ENCODE measurements at regions not wholly inside any gene's neighbourhood (a gene's known extent, or its start where the extent isn't known, plus 50 kb on each side); places are given as distances from the start of the nearest gene placed in this dataset.

DNA sequence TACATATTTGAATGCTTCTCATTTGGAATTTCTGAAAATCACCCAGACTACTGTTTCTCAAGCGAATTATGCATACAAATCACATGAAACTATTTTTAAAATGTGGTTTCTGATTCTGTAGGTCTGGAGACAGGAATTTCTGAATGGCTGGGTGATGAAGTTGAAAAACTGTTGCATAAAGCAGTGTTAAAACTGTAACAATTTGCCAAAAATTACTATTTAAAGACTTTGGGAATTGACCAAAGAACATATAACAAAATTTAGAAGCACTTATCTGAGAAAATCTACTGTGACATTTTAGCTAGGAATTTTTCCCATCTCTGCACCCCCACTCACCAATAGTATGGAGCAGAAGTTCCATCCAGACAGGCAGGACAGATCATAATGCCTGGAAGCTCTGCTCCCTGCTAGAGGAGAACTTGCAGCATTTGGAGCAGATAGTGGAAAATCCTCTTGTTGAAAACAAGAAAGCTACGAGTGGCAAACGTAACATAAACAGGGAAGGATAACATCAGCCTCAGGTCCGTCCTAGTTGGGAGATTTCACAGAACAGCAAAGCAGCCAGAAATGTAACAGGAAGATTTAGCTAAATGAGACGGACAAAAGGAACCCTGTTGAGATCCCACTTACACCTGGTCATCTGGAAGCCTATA, 132.3 kb upstream of the MCTP2 start:
- no peak overlapping the region for H3K4me3 ChIP-seq (ENCODE audit: low read length)
- no peak overlapping the region for H3K4me2 ChIP-seq (ENCODE audit: low read length)
- no peaks in the 10 kb centered on the region for H3K4me1 ChIP-seq (ENCODE audit: control insufficient read depth, insufficient read depth, low read length)
- no peak overlapping the region for H3K9ac ChIP-seq (ENCODE audit: low read depth, low read length)
- no peaks in the 10 kb centered on the region for H3K36me3 ChIP-seq (ENCODE audit: insufficient read depth, low read length)
- H3K9me3 ChIP-seq (replicated peaks; ENCODE audit: low read length), result no peaks in the 10 kb centered on the region
- no peaks in the 10 kb centered on the region for H3K27me3 ChIP-seq (ENCODE audit: control insufficient read depth, insufficient read depth, low read length)

GRCh38 chr15:94097552-94097951, 133.8 kb upstream of the MCTP2 start:
- H3K4me1 ChIP-seq (ENCODE audit: control insufficient read depth, insufficient read depth, low read length), result no peaks in the 10 kb centered on the region

DNA sequence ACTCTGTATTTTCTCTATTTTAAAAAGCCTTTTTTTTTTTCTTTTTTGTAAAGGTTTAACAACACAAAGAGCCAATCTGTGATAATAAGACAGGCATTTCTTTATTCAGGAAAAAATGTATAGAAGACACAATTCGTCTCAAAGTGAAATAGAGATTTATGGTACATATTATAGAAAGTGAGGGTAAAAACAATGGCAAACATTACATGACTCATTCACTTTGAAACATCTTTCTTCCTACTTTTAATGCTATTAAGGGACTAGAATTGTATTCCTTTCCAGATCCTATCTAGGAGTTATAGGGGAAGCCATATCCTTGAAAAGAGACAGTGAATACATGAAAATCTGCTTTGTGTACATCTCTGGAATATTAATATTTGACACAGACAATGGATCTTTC, 137.1 kb upstream of the MCTP2 start:
- Histone ChIP-seq H3K9ac (ENCODE audit: low read depth, low read length) (no peak overlapping the region), H3K36me3 (ENCODE audit: insufficient read depth, low read length) (no peaks in the 10 kb centered on the region), H3K4me2 (ENCODE audit: low read length) (no peak overlapping the region), H3K4me3 (ENCODE audit: low read length) (no peak overlapping the region), H3K4me1 (ENCODE audit: control insufficient read depth, insufficient read depth, low read length) (no peaks in the 10 kb centered on the region), H3K27me3 (ENCODE audit: control insufficient read depth, insufficient read depth, low read length) (no peaks in the 10 kb centered on the region), H3K9me3 (replicated peaks; ENCODE audit: low read length) (no peaks in the 10 kb centered on the region)

More at GRCh38 chr15:94097552-94097951, 133.8 kb upstream of the MCTP2 start:
- no peak overlapping the region for H3K9ac ChIP-seq (ENCODE audit: low read depth, low read length)
- H3K9me3 ChIP-seq (replicated peaks; ENCODE audit: low read length), result no peaks in the 10 kb centered on the region
- H3K4me3 ChIP-seq (ENCODE audit: low read length), result no peak overlapping the region
- H3K36me3 ChIP-seq (ENCODE audit: insufficient read depth, low read length), result no peaks in the 10 kb centered on the region
- no peaks in the 10 kb centered on the region for H3K27me3 ChIP-seq (ENCODE audit: control insufficient read depth, insufficient read depth, low read length)
- H3K4me2 ChIP-seq (ENCODE audit: low read length), result no peak overlapping the region

DNA sequence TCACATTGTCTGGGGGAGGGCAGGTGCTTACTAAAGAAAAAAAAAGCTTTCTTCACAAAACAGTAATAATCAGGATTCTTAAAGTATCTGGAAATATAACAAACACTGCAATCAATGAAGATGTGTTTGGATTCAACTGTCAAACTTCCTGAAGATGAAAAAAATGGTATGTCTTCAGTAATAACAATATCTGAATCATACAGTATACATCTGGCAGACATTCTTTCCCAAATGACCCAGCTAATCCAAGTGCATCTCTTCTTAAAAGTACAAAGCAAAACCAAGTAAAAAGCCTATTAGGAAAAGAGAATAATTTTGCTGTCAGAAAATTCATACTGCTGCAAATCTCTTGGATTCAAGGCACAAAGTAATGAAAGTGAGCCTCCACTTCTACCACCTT, 145.0 kb upstream of the MCTP2 start:
- Histone ChIP-seq H3K9ac (ENCODE audit: low read depth, low read length) (no peak overlapping the region), H3K4me3 (ENCODE audit: low read length) (peak overlapping the region; percentile 54), H3K36me3 (ENCODE audit: insufficient read depth, low read length) (no peaks in the 10 kb centered on the region), H3K27me3 (ENCODE audit: control insufficient read depth, insufficient read depth, low read length) (peaks cover 6% of the 10 kb centered on the region), H3K4me2 (ENCODE audit: low read length) (peak overlapping the region; percentile 73), H3K9me3 (replicated peaks; ENCODE audit: low read length) (no peaks in the 10 kb centered on the region), H3K4me1 (ENCODE audit: control insufficient read depth, insufficient read depth, low read length) (peaks cover 24% of the 10 kb centered on the region)

DNA sequence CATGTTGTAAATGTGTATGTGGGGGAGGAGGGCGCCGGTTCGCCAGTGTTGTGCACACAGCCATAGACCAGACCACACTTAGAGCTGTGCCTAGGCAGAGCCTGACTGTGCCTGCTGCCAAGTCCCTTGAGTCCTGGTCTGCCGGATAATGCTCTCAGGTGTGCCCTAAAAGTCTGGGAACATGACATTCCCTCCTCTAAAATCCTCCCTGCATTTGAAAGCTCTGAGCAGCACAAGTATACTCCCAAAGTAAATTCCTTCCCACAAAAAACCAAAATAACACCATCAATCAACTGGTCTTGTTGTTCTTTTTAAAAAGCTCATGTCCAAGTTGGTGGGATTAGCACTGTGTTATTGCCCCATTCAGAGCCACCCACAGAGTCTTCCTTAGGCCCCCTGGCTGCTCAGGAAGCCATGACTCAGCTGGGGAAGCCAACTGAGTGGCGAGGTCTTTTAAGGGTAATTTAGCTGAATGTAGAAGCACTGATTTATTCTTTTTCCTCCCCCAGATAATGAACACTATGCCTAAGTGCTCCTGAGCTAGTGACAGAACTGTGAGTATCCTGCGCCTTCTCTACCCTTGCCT, 147.8 kb upstream of the MCTP2 start:
- H3K4me3 ChIP-seq (ENCODE audit: low read length), result peak overlapping the region; percentile 15

GRCh38 chr15:94081829-94082228, 149.5 kb upstream of the MCTP2 start:
- H3K4me3 ChIP-seq (ENCODE audit: low read length), result no peak overlapping the region
- H3K36me3 ChIP-seq (ENCODE audit: insufficient read depth, low read length), result no peaks in the 10 kb centered on the region
- no peaks in the 10 kb centered on the region for H3K27me3 ChIP-seq (ENCODE audit: control insufficient read depth, insufficient read depth, low read length)
- no peak overlapping the region for H3K9ac ChIP-seq (ENCODE audit: low read depth, low read length)
- peaks cover 43% of the 10 kb centered on the region for H3K4me1 ChIP-seq (ENCODE audit: control insufficient read depth, insufficient read depth, low read length)
- no peak overlapping the region for H3K4me2 ChIP-seq (ENCODE audit: low read length)
- no peaks in the 10 kb centered on the region for H3K9me3 ChIP-seq (replicated peaks; ENCODE audit: low read length)

More for the DNA sequence above, 147.8 kb upstream of the MCTP2 start:
- Histone ChIP-seq H3K9ac (ENCODE audit: low read depth, low read length) (no peak overlapping the region), H3K4me1 (ENCODE audit: control insufficient read depth, insufficient read depth, low read length) (peaks cover 43% of the 10 kb centered on the region), H3K9me3 (replicated peaks; ENCODE audit: low read length) (no peaks in the 10 kb centered on the region), H3K27me3 (ENCODE audit: control insufficient read depth, insufficient read depth, low read length) (no peaks in the 10 kb centered on the region), H3K36me3 (ENCODE audit: insufficient read depth, low read length) (no peaks in the 10 kb centered on the region), H3K4me2 (ENCODE audit: low read length) (peak overlapping the region; percentile 1)

GRCh38 chr15:94080989-94081605, 150.3 kb upstream of the MCTP2 start:
- Histone ChIP-seq H3K4me2 (ENCODE audit: low read length) (peak overlapping the region; percentile 67), H3K4me3 (ENCODE audit: low read length) (peak overlapping the region; percentile 17), H3K27me3 (ENCODE audit: control insufficient read depth, insufficient read depth, low read length) (no peaks in the 10 kb centered on the region), H3K4me1 (ENCODE audit: control insufficient read depth, insufficient read depth, low read length) (peaks cover 36% of the 10 kb centered on the region), H3K36me3 (ENCODE audit: insufficient read depth, low read length) (no peaks in the 10 kb centered on the region), H3K9ac (ENCODE audit: low read depth, low read length) (no peak overlapping the region), H3K9me3 (replicated peaks; ENCODE audit: low read length) (no peaks in the 10 kb centered on the region)

GRCh38 chr15:94080416-94080815, 150.9 kb upstream of the MCTP2 start:
- Histone ChIP-seq H3K9ac (ENCODE audit: low read depth, low read length) (no peak overlapping the region), H3K4me1 (ENCODE audit: control insufficient read depth, insufficient read depth, low read length) (peaks cover 34% of the 10 kb centered on the region), H3K27me3 (ENCODE audit: control insufficient read depth, insufficient read depth, low read length) (no peaks in the 10 kb centered on the region), H3K36me3 (ENCODE audit: insufficient read depth, low read length) (no peaks in the 10 kb centered on the region), H3K4me3 (ENCODE audit: low read length) (peak overlapping the region; percentile 17), H3K9me3 (replicated peaks; ENCODE audit: low read length) (no peaks in the 10 kb centered on the region), H3K4me2 (ENCODE audit: low read length) (peak overlapping the region; percentile 67)

DNA sequence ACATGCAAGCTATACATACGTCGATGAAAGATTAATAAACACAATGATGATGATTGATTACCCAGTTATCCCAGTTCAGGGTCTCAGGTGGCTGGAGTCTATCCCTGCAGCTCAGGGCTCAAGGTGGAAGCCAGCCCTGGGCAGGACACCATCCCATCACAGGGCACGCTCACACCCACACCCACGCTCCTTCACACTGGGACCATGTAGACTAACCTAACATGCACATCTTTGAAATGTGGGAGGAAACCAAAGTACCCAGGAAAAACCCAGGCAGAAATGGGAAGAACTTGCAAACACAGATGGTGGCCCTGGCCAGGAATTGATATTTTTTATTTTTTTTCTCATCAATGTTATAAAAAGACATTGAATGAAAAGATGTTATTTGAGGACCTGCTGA, 151.4 kb upstream of the MCTP2 start:
- H3K4me1 ChIP-seq (ENCODE audit: control insufficient read depth, insufficient read depth, low read length), result peaks cover 34% of the 10 kb centered on the region
- H3K4me2 ChIP-seq (ENCODE audit: low read length), result peak overlapping the region; percentile 67
- H3K27me3 ChIP-seq (ENCODE audit: control insufficient read depth, insufficient read depth, low read length), result no peaks in the 10 kb centered on the region

DNA sequence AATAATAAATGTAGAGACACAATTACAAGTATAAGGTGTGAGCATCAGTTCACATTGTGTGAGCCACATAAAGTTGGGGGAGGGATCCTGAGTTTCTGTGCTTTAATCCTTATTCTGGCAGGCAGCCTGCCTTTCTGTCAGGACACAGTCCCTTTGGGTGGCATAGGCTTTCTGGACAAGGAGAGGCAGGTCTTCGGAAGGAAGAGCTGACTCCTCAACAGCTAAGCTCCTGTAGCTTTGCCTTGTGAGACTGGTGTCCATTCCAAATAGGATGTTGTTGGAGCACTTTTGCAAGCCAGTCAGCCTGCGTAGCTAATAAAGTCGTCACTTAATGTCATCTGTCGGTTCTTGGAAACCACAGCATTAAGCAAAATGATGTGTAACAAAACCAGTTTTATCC, 151.9 kb upstream of the MCTP2 start:
- Histone ChIP-seq H3K9me3 (replicated peaks; ENCODE audit: low read length) (no peaks in the 10 kb centered on the region), H3K36me3 (ENCODE audit: insufficient read depth, low read length) (no peaks in the 10 kb centered on the region), H3K4me1 (ENCODE audit: control insufficient read depth, insufficient read depth, low read length) (peaks cover 34% of the 10 kb centered on the region), H3K9ac (ENCODE audit: low read depth, low read length) (no peak overlapping the region), H3K4me2 (ENCODE audit: low read length) (no peak overlapping the region), H3K4me3 (ENCODE audit: low read length) (no peak overlapping the region), H3K27me3 (ENCODE audit: control insufficient read depth, insufficient read depth, low read length) (no peaks in the 10 kb centered on the region)

More for the DNA sequence above, 151.4 kb upstream of the MCTP2 start:
- H3K9me3 ChIP-seq (replicated peaks; ENCODE audit: low read length), result no peaks in the 10 kb centered on the region
- no peaks in the 10 kb centered on the region for H3K36me3 ChIP-seq (ENCODE audit: insufficient read depth, low read length)
- no peak overlapping the region for H3K9ac ChIP-seq (ENCODE audit: low read depth, low read length)
- no peak overlapping the region for H3K4me3 ChIP-seq (ENCODE audit: low read length)

DNA sequence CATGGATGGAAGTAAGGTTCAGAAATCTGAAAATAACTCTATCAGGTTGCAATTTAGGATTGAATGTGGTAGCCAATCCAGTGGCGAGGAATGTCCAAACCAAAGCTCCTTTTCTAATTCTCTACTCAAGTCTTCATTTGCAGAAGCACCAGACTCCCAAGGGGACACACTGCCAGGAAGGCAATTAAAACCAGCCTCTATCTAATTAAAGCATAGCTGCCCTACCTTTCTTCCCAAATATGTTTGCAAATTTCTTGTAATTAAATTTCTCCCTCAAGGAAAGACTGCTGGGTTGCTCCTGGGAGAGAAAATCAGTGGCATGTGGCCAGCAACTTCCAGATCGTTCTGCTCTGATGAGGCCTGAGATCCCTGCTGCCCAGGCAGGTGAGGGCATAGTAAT, 153.4 kb upstream of the MCTP2 start:
- no peak overlapping the region for H3K4me2 ChIP-seq (ENCODE audit: low read length)
- H3K9ac ChIP-seq (ENCODE audit: low read depth, low read length), result no peak overlapping the region
- peaks cover 21% of the 10 kb centered on the region for H3K4me1 ChIP-seq (ENCODE audit: control insufficient read depth, insufficient read depth, low read length)
- H3K9me3 ChIP-seq (replicated peaks; ENCODE audit: low read length), result no peaks in the 10 kb centered on the region
- no peak overlapping the region for H3K4me3 ChIP-seq (ENCODE audit: low read length)
- H3K36me3 ChIP-seq (ENCODE audit: insufficient read depth, low read length), result no peaks in the 10 kb centered on the region
- no peaks in the 10 kb centered on the region for H3K27me3 ChIP-seq (ENCODE audit: control insufficient read depth, insufficient read depth, low read length)

GRCh38 chr15:94075349-94075748, 156.0 kb upstream of the MCTP2 start:
- H3K4me3 ChIP-seq (ENCODE audit: low read length), result no peak overlapping the region
- H3K4me1 ChIP-seq (ENCODE audit: control insufficient read depth, insufficient read depth, low read length), result peaks cover 18% of the 10 kb centered on the region
- H3K36me3 ChIP-seq (ENCODE audit: insufficient read depth, low read length), result no peaks in the 10 kb centered on the region
- no peaks in the 10 kb centered on the region for H3K27me3 ChIP-seq (ENCODE audit: control insufficient read depth, insufficient read depth, low read length)
- no peak overlapping the region for H3K9ac ChIP-seq (ENCODE audit: low read depth, low read length)
- no peaks in the 10 kb centered on the region for H3K9me3 ChIP-seq (replicated peaks; ENCODE audit: low read length)
- no peak overlapping the region for H3K4me2 ChIP-seq (ENCODE audit: low read length)
